WTC11 (cell line): ENCODE measurements at regions not wholly inside any gene's neighbourhood (a gene's known extent, or its start where the extent isn't known, plus 50 kb on each side); places are given as distances from the start of the nearest gene placed in this dataset.

ENCODE experiments used
- ATAC-seq: fragments of 200-7000 bp; cut with Tn5 transposase; 2 replicates; pipeline ENCODE4 v1.10.0; 2021; ENCODE audit warnings: mild to moderate bottlenecking, moderate library complexity
- CTCF ChIA-PET: fragments of 300-600 bp; sonication (Branson Sonifier 250); formaldehyde crosslinking; loops from one replicate; lab custom pipeline; 2021; ENCODE audit warnings: antibody characterized with exemption; lab: Charles Lee
- POLR2A ChIA-PET: fragments of 350-600 bp; sonication (Branson Sonifier 250); formaldehyde crosslinking; loops from one replicate; lab custom pipeline; 2021; ENCODE audit warnings: antibody characterized with exemption; lab: Charles Lee
- DNase-seq: peaks from one replicate; pipeline ENCODE4 v3.0.0; 2021; ENCODE audit warnings: low spot score
- H3K27ac Mint-ChIP-seq: 2 replicates; pipeline ENCODE4 v1.8.0; 2021; ENCODE audit warnings: mixed read lengths
- H3K27me3 Mint-ChIP-seq: 2 replicates; pipeline ENCODE4 v1.8.0; 2021; ENCODE audit warnings: low read depth, mild to moderate bottlenecking, moderate library complexity, mixed read lengths
- H3K36me3 Mint-ChIP-seq: 2 replicates; pipeline ENCODE4 v1.8.0; 2021; ENCODE audit warnings: mixed read lengths
- H3K4me1 Mint-ChIP-seq: 2 replicates; pipeline ENCODE4 v1.8.0; 2022; ENCODE audit warnings: mixed read lengths
- H3K4me3 Mint-ChIP-seq: 2 replicates; pipeline ENCODE4 v1.8.0; 2021; ENCODE audit warnings: mild to moderate bottlenecking, moderate library complexity, mixed read lengths
- H3K9me3 Mint-ChIP-seq: 2 replicates; pipeline ENCODE4 v1.8.0; 2021; ENCODE audit warnings: mixed read lengths
- ATF1 ChIP-seq: sonication (generic); formaldehyde crosslinking; IDR thresholded peaks from 2 replicates; pipeline ENCODE4 v1.8.1; 2023; ENCODE audit warnings: mild to moderate bottlenecking, moderate library complexity, missing genetic modification reagents
- E2F5 ChIP-seq: sonication (generic); formaldehyde crosslinking; IDR thresholded peaks from 2 replicates; pipeline ENCODE4 v1.8.1; 2022; ENCODE audit warnings: mild to moderate bottlenecking, moderate library complexity, missing genetic modification reagents
- ELF4 ChIP-seq: sonication (generic); formaldehyde crosslinking; IDR thresholded peaks from 2 replicates; pipeline ENCODE4 v1.8.1; 2022; ENCODE audit warnings: low read depth, mild to moderate bottlenecking, moderate library complexity, missing genetic modification reagents
- GABPB1 ChIP-seq: sonication (generic); formaldehyde crosslinking; IDR thresholded peaks from 2 replicates; pipeline ENCODE4 v1.8.1; 2023; ENCODE audit warnings: mild to moderate bottlenecking, missing genetic modification reagents
- HMGXB4 ChIP-seq: sonication (generic); formaldehyde crosslinking; IDR thresholded peaks from 2 replicates; pipeline ENCODE4 v1.8.1; 2023; ENCODE audit warnings: mild to moderate bottlenecking, moderate library complexity, missing genetic modification reagents
- IRF2 ChIP-seq: sonication (generic); formaldehyde crosslinking; IDR thresholded peaks from 2 replicates; pipeline ENCODE4 v1.8.0; 2022; ENCODE audit warnings: low read depth, missing genetic modification reagents, borderline replicate concordance
- JAZF1 ChIP-seq: fragments of 250-450 bp; sonication (Bioruptor Pico); IDR thresholded peaks from 2 replicates; pipeline ENCODE4 v1.9.0; 2021; ENCODE audit warnings: moderate library complexity, mild to moderate bottlenecking, inconsistent platforms
- NFATC4 ChIP-seq: fragments of 250-450 bp; sonication (Bioruptor Pico); IDR thresholded peaks from 2 replicates; pipeline ENCODE4 v1.9.0; 2021; ENCODE audit warnings: mild to moderate bottlenecking
- NFYB ChIP-seq: sonication (generic); formaldehyde crosslinking; conservative IDR thresholded peaks from 2 replicates; pipeline ENCODE4 v1.8.0; 2022; ENCODE audit warnings: low read depth, missing genetic modification reagents
- SP1 ChIP-seq: sonication (generic); formaldehyde crosslinking; conservative IDR thresholded peaks from 2 replicates; pipeline ENCODE4 v1.8.1; 2022; ENCODE audit warnings: missing genetic modification reagents
- USF1 ChIP-seq: sonication (generic); formaldehyde crosslinking; IDR thresholded peaks from 2 replicates; pipeline ENCODE4 v1.8.0; 2022; ENCODE audit warnings: mild to moderate bottlenecking, missing genetic modification reagents
- ZNF219 ChIP-seq: sonication (generic); formaldehyde crosslinking; IDR thresholded peaks from 2 replicates; pipeline ENCODE4 v1.8.0; 2023; ENCODE audit warnings: missing genetic modification reagents, mild to moderate bottlenecking, borderline replicate concordance
- ZNF232 ChIP-seq: sonication (generic); formaldehyde crosslinking; IDR thresholded peaks from 2 replicates; pipeline ENCODE4 v1.8.0; 2022; ENCODE audit warnings: mild to moderate bottlenecking, missing genetic modification reagents
- ZNF532 ChIP-seq: fragments of 250-450 bp; sonication (Bioruptor Pico); IDR thresholded peaks from 2 replicates; pipeline ENCODE4 v1.9.0; 2021; ENCODE audit warnings: mild to moderate bottlenecking, borderline replicate concordance
- ZNF671 ChIP-seq: fragments of 250-450 bp; sonication (Bioruptor Pico); IDR thresholded peaks from 2 replicates; pipeline ENCODE4 v1.8.0; 2021; ENCODE audit warnings: mild to moderate bottlenecking
- TF ChIP-seq, protein P1 (sequence below): fragments of 250-450 bp; sonication (Bioruptor Pico); IDR thresholded peaks from 2 replicates; pipeline ENCODE4 v2.1.2; 2022; ENCODE audit warnings: mild to moderate bottlenecking, moderate library complexity
- TF ChIP-seq, protein P2 (sequence below): sonication (generic); formaldehyde crosslinking; IDR thresholded peaks from 2 replicates; pipeline ENCODE4 v1.8.0; 2022; ENCODE audit warnings: mild to moderate bottlenecking, missing genetic modification reagents
- TF ChIP-seq, protein P3 (sequence below): sonication (generic); formaldehyde crosslinking; IDR thresholded peaks from 2 replicates; pipeline ENCODE4 v1.8.1; 2023; ENCODE audit warnings: mild to moderate bottlenecking, missing genetic modification reagents, borderline replicate concordance

DNA sequence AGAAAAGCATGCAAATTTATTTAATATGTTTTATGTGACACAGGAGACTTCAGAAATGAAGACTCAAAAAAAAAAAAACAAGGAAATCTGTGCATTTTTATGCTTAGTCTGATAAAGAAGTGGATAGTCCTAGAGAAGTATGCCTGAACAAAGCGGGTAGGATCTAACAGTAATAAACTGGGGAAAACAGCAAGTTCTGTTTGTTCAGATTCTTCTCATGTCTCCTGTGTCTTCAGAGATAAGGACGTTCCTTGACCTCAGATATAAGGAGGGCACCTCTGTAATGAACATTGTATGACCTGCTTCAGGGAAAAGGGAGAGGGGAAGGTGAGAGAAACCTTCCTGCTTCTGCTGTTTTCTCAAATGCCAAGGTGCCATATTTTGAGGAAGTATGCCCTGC, 67.7 kb upstream of the TNFSF18 start (continued):
- no peak for TF ChIP-seq ZNF532 (CRISPR knock-in tag)
- no peak for TF ChIP-seq ELF4 (CRISPR knock-in tag)

GRCh38 chr1:173117761-173118160, 67.0 kb upstream of the TNFSF18 start:
- ATAC-seq (no peak), DNase-seq (no peak)
- peaks cover 6% of the 10 kb centered on the region for H3K4me1 Mint-ChIP-seq
- TF ChIP-seq NFYB (CRISPR knock-in tag) (no peak), ATF1 (CRISPR knock-in tag) (no peak), JAZF1 (CRISPR knock-in tag) (no peak), USF1 (CRISPR knock-in tag) (no peak), IRF2 (no peak), E2F5 (CRISPR knock-in tag) (no peak), ZNF232 (CRISPR knock-in tag) (no peak), ZNF671 (CRISPR knock-in tag) (no peak), ZNF219 (no peak), GABPB1 (no peak), HMGXB4 (CRISPR knock-in tag) (no peak), NFATC4 (no peak), SP1 (CRISPR knock-in tag) (no peak)
- TF ChIP-seq, protein P1, sequence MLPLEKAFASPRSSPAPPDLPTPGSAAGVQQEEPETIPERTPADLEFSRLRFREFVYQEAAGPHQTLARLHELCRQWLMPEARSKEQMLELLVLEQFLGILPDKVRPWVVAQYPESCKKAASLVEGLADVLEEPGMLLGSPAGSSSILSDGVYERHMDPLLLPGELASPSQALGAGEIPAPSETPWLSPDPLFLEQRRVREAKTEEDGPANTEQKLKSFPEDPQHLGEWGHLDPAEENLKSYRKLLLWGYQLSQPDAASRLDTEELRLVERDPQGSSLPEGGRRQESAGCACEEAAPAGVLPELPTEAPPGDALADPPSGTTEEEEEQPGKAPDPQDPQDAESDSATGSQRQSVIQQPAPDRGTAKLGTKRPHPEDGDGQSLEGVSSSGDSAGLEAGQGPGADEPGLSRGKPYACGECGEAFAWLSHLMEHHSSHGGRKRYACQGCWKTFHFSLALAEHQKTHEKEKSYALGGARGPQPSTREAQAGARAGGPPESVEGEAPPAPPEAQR, result no peak
- TF ChIP-seq, protein P2, sequence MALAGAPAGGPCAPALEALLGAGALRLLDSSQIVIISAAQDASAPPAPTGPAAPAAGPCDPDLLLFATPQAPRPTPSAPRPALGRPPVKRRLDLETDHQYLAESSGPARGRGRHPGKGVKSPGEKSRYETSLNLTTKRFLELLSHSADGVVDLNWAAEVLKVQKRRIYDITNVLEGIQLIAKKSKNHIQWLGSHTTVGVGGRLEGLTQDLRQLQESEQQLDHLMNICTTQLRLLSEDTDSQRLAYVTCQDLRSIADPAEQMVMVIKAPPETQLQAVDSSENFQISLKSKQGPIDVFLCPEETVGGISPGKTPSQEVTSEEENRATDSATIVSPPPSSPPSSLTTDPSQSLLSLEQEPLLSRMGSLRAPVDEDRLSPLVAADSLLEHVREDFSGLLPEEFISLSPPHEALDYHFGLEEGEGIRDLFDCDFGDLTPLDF (CRISPR knock-in tag), result no peak
- TF ChIP-seq, protein P3, sequence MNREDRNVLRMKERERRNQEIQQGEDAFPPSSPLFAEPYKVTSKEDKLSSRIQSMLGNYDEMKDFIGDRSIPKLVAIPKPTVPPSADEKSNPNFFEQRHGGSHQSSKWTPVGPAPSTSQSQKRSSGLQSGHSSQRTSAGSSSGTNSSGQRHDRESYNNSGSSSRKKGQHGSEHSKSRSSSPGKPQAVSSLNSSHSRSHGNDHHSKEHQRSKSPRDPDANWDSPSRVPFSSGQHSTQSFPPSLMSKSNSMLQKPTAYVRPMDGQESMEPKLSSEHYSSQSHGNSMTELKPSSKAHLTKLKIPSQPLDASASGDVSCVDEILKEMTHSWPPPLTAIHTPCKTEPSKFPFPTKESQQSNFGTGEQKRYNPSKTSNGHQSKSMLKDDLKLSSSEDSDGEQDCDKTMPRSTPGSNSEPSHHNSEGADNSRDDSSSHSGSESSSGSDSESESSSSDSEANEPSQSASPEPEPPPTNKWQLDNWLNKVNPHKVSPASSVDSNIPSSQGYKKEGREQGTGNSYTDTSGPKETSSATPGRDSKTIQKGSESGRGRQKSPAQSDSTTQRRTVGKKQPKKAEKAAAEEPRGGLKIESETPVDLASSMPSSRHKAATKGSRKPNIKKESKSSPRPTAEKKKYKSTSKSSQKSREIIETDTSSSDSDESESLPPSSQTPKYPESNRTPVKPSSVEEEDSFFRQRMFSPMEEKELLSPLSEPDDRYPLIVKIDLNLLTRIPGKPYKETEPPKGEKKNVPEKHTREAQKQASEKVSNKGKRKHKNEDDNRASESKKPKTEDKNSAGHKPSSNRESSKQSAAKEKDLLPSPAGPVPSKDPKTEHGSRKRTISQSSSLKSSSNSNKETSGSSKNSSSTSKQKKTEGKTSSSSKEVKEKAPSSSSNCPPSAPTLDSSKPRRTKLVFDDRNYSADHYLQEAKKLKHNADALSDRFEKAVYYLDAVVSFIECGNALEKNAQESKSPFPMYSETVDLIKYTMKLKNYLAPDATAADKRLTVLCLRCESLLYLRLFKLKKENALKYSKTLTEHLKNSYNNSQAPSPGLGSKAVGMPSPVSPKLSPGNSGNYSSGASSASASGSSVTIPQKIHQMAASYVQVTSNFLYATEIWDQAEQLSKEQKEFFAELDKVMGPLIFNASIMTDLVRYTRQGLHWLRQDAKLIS (CRISPR knock-in tag), result no peak
- 0 out of 2 replicates have a peak, but pooled peaks cover 3% of the 10 kb centered on the region for H3K9me3 Mint-ChIP-seq
- H3K4me3 Mint-ChIP-seq, result no peak overlapping the region
- no peaks in the 10 kb centered on the region for H3K36me3 Mint-ChIP-seq
- H3K27ac Mint-ChIP-seq, result no peak overlapping the region
- no peaks in the 10 kb centered on the region; the same call in 1 of the 2 replicates for H3K27me3 Mint-ChIP-seq
- ChIA-PET CTCF (no interaction called here), POLR2A (no interaction called here)
